Subcutaneous abdominal adipose tissue (tissue), 5 donors: ENCODE measurements at regions not wholly inside any gene's neighbourhood (a gene's known extent, or its start where the extent isn't known, plus 50 kb on each side); places are given as distances from the start of the nearest gene placed in this dataset.

Source experiments
- H3K27ac ChIP-seq: one replicate; pipeline ENCODE4 v1.7.0; 2013; ENCODE audit warnings: low read depth, mild to moderate bottlenecking, inconsistent platforms, low read length, moderate library complexity
- H3K27me3 ChIP-seq, 5 donors: one replicate each; pipeline ENCODE4 v1.7.0; 2013; ENCODE audit warnings: low read length in 5 of 5, inconsistent platforms in 1 of 5; ENCODE audit not compliant: control insufficient read depth in 5 of 5, insufficient read depth in 4 of 5
- H3K36me3 ChIP-seq, 5 donors: one replicate each; pipeline ENCODE4 v1.7.0; 2013; ENCODE audit warnings: low read length in 5 of 5; ENCODE audit not compliant: control insufficient read depth in 5 of 5, insufficient read depth in 5 of 5
- H3K4me1 ChIP-seq, 5 donors: one replicate each; pipeline ENCODE4 v1.7.0; 2013; ENCODE audit warnings: low read length in 5 of 5, mild to moderate bottlenecking in 3 of 5, moderate library complexity in 1 of 5; ENCODE audit not compliant: control insufficient read depth in 5 of 5, insufficient read depth in 5 of 5
- H3K4me3 ChIP-seq, 5 donors: one replicate each; pipeline ENCODE4 v1.7.0; 2013; ENCODE audit warnings: low read length in 5 of 5, low read depth in 1 of 5
- H3K9ac ChIP-seq, 5 donors: one replicate each; pipeline ENCODE4 v1.7.0; 2013; ENCODE audit warnings: low read length in 5 of 5, mild to moderate bottlenecking in 4 of 5, moderate library complexity in 3 of 5
- H3K9me3 ChIP-seq, 5 donors: one replicate each; pipeline ENCODE4 v1.7.0; 2013; ENCODE audit warnings: low read length in 5 of 5; ENCODE audit not compliant: control insufficient read depth in 5 of 5
- donor health status: healthy.
- donor health status: healthy.
- donor health status: healthy.
- donor health status: healthy.
- donor health status: healthy.

GRCh38 chr13:72590091-72590740 is 137.2 kb downstream of the MZT1 start:
- H3K27ac ChIP-seq = no peak overlapping the region
- H3K4me1 ChIP-seq = no peaks in the 10 kb centered on the region
- H3K36me3 ChIP-seq = no peaks in the 10 kb centered on the region
- no peak overlapping the region for H3K4me3 ChIP-seq
- no peak overlapping the region for H3K9ac ChIP-seq
- H3K9me3 ChIP-seq = no peaks in the 10 kb centered on the region
- H3K27me3 ChIP-seq = no peaks in the 10 kb centered on the region

GRCh38 chr13:72586518-72586917 is 140.9 kb downstream of the MZT1 start:
- no peaks in the 10 kb centered on the region for H3K36me3 ChIP-seq
- H3K27ac ChIP-seq = no peak overlapping the region
- H3K9ac ChIP-seq = no peak overlapping the region
- H3K27me3 ChIP-seq = no peaks in the 10 kb centered on the region
- H3K4me1 ChIP-seq = no peaks in the 10 kb centered on the region
- H3K4me3 ChIP-seq = no peak overlapping the region
- no peaks in the 10 kb centered on the region for H3K9me3 ChIP-seq

DNA sequence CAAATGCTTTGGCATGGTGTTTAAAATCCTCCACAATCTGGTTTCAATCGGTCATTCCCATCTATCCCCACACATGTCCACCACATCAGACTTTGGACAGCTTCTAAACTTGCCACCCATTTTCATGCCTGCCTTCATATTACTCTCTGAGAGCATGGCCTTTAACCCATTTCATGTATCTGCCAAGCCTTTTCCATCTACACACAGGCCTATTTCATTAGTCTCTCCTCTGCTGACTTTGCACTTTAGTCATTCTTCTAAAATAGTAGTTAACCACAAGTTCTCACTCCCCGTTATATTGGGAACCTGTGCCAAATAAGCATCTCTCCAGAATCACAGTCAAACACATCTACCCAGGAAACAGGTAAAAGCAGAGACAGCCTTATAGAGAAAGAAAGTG is 142.2 kb downstream of the MZT1 start:
- no peaks in the 10 kb centered on the region for H3K9me3 ChIP-seq
- no peak overlapping the region for H3K27ac ChIP-seq
- H3K36me3 ChIP-seq = no peaks in the 10 kb centered on the region
- no peaks in the 10 kb centered on the region for H3K27me3 ChIP-seq
- no peak overlapping the region for H3K9ac ChIP-seq
- no peaks in the 10 kb centered on the region for H3K4me1 ChIP-seq
- H3K4me3 ChIP-seq = no peak overlapping the region

- Histone ChIP-seq H3K9ac (no peak overlapping the region), H3K4me3 (no peak overlapping the region), H3K27ac (no peak overlapping the region), H3K4me1 (no peaks in the 10 kb centered on the region), H3K36me3 (no peaks in the 10 kb centered on the region), H3K27me3 (no peaks in the 10 kb centered on the region), H3K9me3 (peaks cover 0 to 8% (median 2%) of the 10 kb centered on the region in 5 donors)
Measured at GRCh38 chr13:72571191-72571590, 156.2 kb downstream of the MZT1 start.

DNA sequence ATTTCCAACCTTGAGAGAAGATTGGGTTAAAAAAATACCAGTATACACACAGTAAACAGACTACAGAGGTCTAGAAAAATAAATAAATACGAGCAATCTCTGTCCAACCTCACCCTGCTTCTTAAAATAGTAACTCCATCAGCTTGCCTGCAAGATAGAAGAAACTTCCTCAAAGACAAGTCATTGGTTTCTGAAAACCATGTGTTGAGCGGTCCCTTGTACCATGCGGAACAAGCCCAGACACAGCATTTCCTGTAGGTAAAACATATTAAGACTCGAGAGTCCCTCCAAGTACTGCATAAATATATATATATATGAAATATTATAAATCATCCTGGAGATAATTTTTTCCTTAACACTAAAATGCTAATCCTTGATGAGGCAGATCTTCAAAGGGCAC is 157.4 kb downstream of the MZT1 start:
- no peaks in the 10 kb centered on the region for H3K4me1 ChIP-seq
- no peaks in the 10 kb centered on the region for H3K27me3 ChIP-seq
- no peaks in the 10 kb centered on the region for H3K9me3 ChIP-seq
- no peak overlapping the region for H3K9ac ChIP-seq
- no peak overlapping the region for H3K4me3 ChIP-seq
- H3K36me3 ChIP-seq = no peaks in the 10 kb centered on the region
- H3K27ac ChIP-seq = no peak overlapping the region

- no peak overlapping the region for H3K4me3 ChIP-seq
- no peaks in the 10 kb centered on the region for H3K27me3 ChIP-seq
- no peaks in the 10 kb centered on the region for H3K4me1 ChIP-seq
- no peaks in the 10 kb centered on the region for H3K9me3 ChIP-seq
- no peaks in the 10 kb centered on the region for H3K36me3 ChIP-seq
- no peak overlapping the region for H3K9ac ChIP-seq
- no peak overlapping the region for H3K27ac ChIP-seq
Measured at GRCh38 chr13:72567566-72567965, 159.9 kb downstream of the MZT1 start.

DNA sequence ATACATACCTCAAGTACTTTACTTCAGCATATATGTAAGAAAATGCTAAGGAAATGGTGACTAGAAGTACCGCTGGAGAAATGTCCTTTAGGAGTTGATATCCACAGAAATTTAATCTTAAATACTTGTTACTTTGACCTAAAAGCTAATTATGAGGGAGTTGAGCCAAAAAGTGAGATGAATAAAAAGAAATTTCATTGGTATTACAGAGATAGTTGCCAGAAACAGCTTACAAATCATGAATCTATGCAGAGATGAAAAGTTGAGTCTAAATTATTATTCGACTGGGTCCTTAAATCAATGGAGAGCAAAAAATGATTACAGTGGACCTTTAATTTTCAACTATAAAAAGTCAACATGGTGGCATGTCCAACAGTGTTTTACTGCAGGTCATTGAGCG is 160.9 kb downstream of the MZT1 start:
- no peaks in the 10 kb centered on the region for H3K36me3 ChIP-seq
- H3K9me3 ChIP-seq = no peaks in the 10 kb centered on the region
- no peaks in the 10 kb centered on the region for H3K4me1 ChIP-seq
- no peak overlapping the region for H3K27ac ChIP-seq
- H3K27me3 ChIP-seq = no peaks in the 10 kb centered on the region
- no peak overlapping the region for H3K9ac ChIP-seq
- H3K4me3 ChIP-seq = no peak overlapping the region

DNA sequence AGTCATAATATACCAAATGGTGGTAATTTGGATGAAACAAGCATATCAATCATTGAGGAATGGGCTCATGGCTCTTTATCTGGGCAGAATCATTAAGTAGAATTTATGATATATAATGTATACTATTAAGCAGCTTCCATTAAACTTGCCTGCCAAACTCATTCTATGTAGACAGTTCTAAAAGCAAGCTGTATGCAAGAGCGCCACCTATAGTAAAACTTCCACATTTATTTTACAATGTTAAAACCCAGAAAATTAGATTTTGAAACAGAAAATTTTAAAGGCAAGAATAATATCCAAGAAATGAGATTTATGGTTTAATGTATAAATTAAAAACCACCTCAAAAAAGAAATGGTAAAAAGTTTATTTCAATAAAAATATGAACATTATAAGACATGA is 161.5 kb downstream of the MZT1 start:
- no peak overlapping the region for H3K9ac ChIP-seq
- no peaks in the 10 kb centered on the region for H3K36me3 ChIP-seq

GRCh38 chr13:72562686-72563085 is 164.7 kb downstream of the MZT1 start:
- no peaks in the 10 kb centered on the region for H3K27me3 ChIP-seq
- H3K9ac ChIP-seq = no peak overlapping the region
- H3K4me3 ChIP-seq = no peak overlapping the region
- no peak overlapping the region for H3K27ac ChIP-seq
- H3K4me1 ChIP-seq = no peaks in the 10 kb centered on the region
- no peaks in the 10 kb centered on the region for H3K36me3 ChIP-seq
- no peaks in the 10 kb centered on the region for H3K9me3 ChIP-seq

More for the DNA sequence above, 161.5 kb downstream of the MZT1 start:
- no peaks in the 10 kb centered on the region for H3K9me3 ChIP-seq
- no peak overlapping the region for H3K27ac ChIP-seq
- no peak overlapping the region for H3K4me3 ChIP-seq
- H3K27me3 ChIP-seq = no peaks in the 10 kb centered on the region
- H3K4me1 ChIP-seq = no peaks in the 10 kb centered on the region

- no peak overlapping the region for H3K4me3 ChIP-seq
- H3K27me3 ChIP-seq = no peaks in the 10 kb centered on the region
- H3K9me3 ChIP-seq = no peaks in the 10 kb centered on the region
- no peak overlapping the region for H3K27ac ChIP-seq
- H3K9ac ChIP-seq = no peak overlapping the region
- no peaks in the 10 kb centered on the region for H3K4me1 ChIP-seq
- H3K36me3 ChIP-seq = no peaks in the 10 kb centered on the region
Measured at GRCh38 chr13:72561791-72562190, 165.6 kb downstream of the MZT1 start.

DNA sequence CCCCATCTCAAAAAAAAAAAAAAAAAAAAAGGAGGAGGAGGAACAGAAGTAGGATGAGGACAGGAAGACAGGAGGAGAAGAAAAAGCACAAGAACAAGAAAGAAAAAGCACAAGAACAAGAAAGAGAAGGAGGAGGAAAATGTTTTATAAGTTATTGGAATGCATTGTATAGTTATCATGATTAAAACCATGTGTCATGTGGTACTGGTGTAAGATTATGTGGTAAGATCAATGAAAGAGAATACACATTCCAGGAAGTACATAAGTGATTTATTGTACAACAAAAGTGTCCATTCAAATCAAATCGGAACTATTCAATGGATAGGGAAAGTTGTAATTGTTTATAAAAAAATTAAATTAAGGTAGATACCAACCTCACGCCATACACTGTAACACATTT is 167.7 kb downstream of the MZT1 start:
- Histone ChIP-seq H3K9me3 (no peaks in the 10 kb centered on the region), H3K9ac (no peak overlapping the region), H3K36me3 (no peaks in the 10 kb centered on the region), H3K4me3 (no peak overlapping the region), H3K27ac (no peak overlapping the region), H3K4me1 (no peaks in the 10 kb centered on the region), H3K27me3 (no peaks in the 10 kb centered on the region)
